ENCODE measurements at regions not wholly inside any gene's neighbourhood (a gene's known extent, or its start where the extent isn't known, plus 50 kb on each side); places are given as distances from the start of the nearest gene placed in this dataset.
"Not testable (repeated sequence)": the region's sequence is repeated elsewhere in the genome, so short reads cannot be mapped to it uniquely, and the experiment has no call there.

DNA sequence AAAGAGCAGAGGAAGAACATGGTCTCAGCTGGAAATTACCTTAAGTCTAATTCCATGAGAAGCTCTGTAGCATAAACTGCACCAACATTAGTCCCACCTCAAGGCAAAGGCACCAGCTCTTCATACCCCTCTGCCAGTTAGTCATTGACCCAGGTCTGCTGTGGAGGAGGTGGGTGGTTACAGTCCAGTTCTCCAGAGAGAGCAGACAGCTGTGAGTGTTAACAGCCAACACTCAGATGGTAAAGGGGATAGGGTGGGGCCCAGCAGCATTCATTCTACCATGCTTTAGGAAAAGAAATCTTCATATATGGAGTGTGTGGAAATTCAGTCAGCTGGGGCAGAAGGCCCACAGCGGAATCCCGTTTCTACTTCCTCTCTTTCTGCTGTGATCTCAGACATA, 159.7 kb upstream of the FBXO11 start:
- no peak for DNase-seq
- TF ChIP-seq GATA1 (IDR thresholded peaks at IDR 0.05; ENCODE audit: low read depth, low read length) (no peak), POLR2A (IDR thresholded peaks at IDR 0.05; ENCODE audit: low read length) (no peak)

- DNase-seq = no peak
- TF ChIP-seq POLR2A (IDR thresholded peaks at IDR 0.05; ENCODE audit: low read length) (no peak), GATA1 (IDR thresholded peaks at IDR 0.05; ENCODE audit: low read depth, low read length) (no peak)
Observed at GRCh38 chr2:48069769-48070168, 163.5 kb upstream of the FBXO11 start.

DNA sequence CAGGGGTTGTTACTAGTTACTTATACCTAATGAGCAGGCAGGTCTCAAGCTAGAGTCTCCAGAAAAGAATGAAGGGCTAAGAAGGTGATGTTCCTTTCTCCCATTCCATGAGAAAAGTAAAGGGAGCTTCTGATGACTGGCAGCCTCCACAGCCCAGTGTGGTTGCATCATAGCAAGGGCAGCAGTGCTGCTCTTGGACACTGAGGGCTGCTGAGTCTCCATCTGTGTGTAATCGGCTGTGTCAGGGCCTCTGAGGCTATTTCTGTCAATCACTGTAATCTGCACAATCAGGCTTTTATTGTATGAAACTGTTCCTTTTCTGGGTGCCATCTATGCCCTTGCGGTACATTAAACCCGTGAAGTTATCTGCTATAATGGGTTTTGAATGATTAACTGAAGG, 164.1 kb upstream of the FBXO11 start:
- no peak for DNase-seq

DNA sequence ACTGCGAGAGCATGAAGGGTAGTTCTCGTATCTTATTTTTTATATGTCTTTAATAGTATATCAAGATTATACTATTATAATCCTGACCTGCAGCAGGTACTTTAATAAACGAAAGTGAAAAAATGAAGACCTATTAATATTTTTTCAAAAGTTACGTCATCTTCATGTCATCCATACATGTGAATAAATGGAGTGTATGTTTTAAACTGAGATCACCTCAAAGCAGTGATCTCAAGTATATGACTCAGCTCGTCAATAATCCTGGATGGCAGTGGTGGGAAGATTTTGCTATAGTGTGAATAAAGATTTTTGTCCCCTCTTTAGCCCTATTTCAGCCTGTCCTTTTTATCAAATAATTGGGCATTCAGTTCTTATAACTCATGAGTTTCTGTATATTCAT, 166.3 kb upstream of the FBXO11 start:
- no peak for TF ChIP-seq GATA1 (IDR thresholded peaks at IDR 0.05; ENCODE audit: low read depth, low read length)
- no peak for TF ChIP-seq POLR2A (IDR thresholded peaks at IDR 0.05; ENCODE audit: low read length)
- no peak for DNase-seq

More for the DNA sequence above, 164.1 kb upstream of the FBXO11 start:
- no peak for TF ChIP-seq GATA1 (IDR thresholded peaks at IDR 0.05; ENCODE audit: low read depth, low read length)
- no peak for TF ChIP-seq POLR2A (IDR thresholded peaks at IDR 0.05; ENCODE audit: low read length)

DNA sequence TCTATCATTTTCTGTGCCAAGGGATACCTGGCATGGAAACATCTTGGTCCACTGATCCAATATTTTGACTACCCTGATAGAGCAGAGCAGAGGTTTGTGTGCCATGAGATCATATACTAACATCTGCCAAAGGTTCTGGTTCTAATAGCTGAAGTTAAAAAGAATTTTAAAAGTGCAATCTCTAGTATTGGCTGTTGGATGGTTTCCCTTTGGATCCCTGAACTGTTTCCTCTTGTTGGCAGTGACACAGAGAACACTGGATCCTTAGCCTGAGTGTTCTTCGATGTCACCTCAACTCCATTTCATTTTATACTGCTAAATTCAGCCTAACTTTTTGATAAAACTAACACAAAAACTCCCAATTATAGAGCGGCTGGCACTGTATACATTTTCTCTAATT, 169.3 kb upstream of the FBXO11 start:
- no peak for DNase-seq
- TF ChIP-seq GATA1 (IDR thresholded peaks at IDR 0.05; ENCODE audit: low read depth, low read length) = no peak
- no peak for TF ChIP-seq POLR2A (IDR thresholded peaks at IDR 0.05; ENCODE audit: low read length)

DNA sequence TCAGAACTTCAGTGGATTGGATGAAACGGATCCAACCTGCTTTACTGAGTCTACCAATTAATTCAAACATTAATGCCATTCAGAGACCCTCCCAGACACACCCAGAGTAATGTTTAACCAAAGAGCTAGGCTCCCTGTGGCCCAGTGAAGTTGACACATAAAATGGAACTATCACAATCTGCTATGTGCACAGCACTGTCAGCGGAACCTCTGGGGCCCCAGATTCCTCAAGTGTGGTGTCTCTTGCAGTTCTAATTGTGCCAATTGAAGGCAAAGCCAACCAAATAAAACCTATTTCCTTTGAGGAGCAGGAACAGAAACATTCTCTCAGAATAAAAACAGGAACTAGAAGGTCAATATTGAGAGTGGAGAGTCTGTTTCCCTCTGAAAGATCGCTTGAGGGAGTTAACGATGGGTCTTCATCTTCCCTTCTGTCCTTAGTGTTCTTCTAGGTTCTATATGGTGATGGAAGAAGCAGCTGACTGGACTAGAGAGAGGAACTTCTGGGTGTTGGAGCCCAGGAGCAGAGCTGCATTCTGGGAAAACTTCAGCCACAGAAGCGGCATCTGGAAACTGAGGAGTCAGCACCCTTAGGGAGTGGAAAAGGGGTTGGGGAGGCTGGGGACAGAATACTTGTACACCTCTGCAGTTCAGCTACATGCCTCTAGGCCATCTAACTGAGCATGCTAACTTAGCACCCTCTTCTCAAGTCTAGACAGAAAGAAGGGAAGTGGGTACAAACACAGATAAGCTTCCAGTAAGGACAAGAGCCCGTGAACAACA, 174.4 kb upstream of the FBXO11 start:
- no peak for TF ChIP-seq GATA1 (IDR thresholded peaks at IDR 0.05; ENCODE audit: low read depth, low read length)
- no peak for TF ChIP-seq POLR2A (IDR thresholded peaks at IDR 0.05; ENCODE audit: low read length)
- DNase-seq = no peak

DNA sequence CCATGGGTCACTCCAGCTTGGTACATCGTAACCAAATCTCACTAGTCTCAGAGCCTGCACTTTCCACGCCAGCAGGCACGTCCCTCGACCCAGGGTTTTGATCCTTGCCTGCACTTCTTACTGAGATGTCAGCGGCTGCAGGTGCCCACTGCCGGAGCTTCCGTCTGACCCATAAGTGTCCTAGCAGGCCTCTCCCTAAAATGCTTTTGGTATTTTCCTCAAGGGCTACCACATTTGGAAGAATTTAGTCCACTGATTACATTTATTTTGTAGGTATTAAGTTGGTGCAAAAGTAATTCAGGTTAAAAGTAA, 175.0 kb upstream of the FBXO11 start:
- TF ChIP-seq POLR2A (IDR thresholded peaks at IDR 0.05; ENCODE audit: low read length) = no peak
- TF ChIP-seq GATA1 (IDR thresholded peaks at IDR 0.05; ENCODE audit: low read depth, low read length) = no peak
- no peak for DNase-seq

- TF ChIP-seq POLR2A (IDR thresholded peaks at IDR 0.05; ENCODE audit: low read length) = no peak
- no peak for TF ChIP-seq GATA1 (IDR thresholded peaks at IDR 0.05; ENCODE audit: low read depth, low read length)
Observed at GRCh38 chr2:48085888-48086287, 179.6 kb upstream of the FBXO11 start.

DNA sequence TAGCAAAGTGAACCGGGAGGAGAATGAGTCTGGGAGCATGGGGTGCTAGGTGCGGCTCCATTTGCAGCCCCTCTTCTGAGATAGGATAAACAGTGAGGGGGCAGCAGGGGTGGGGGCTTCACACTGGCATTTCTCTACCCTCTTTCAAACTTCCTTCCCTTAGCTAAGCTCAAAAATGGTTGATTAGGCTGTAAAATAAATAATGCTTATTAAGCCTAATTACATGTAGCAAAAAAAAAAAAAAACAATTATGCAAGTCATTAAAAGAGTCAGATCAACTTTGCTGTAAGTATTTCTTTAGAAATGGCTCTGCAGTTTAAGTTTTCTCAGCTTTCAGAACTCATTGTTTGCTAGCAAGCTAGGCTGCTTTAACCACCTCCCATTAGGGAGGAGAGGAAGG, 182.7 kb upstream of the FBXO11 start:
- TF ChIP-seq GATA1 (IDR thresholded peaks at IDR 0.05; ENCODE audit: low read depth, low read length) (no peak), POLR2A (IDR thresholded peaks at IDR 0.05; ENCODE audit: low read length) (no peak)

More at GRCh38 chr2:48085888-48086287, 179.6 kb upstream of the FBXO11 start:
- DNase-seq = no peak

GRCh38 chr2:48089644-48090043, 183.3 kb upstream of the FBXO11 start:
- TF ChIP-seq GATA1 (IDR thresholded peaks at IDR 0.05; ENCODE audit: low read depth, low read length) (no peak), POLR2A (IDR thresholded peaks at IDR 0.05; ENCODE audit: low read length) (no peak)
- no peak for DNase-seq

More for the DNA sequence above, 182.7 kb upstream of the FBXO11 start:
- no peak for DNase-seq

DNA sequence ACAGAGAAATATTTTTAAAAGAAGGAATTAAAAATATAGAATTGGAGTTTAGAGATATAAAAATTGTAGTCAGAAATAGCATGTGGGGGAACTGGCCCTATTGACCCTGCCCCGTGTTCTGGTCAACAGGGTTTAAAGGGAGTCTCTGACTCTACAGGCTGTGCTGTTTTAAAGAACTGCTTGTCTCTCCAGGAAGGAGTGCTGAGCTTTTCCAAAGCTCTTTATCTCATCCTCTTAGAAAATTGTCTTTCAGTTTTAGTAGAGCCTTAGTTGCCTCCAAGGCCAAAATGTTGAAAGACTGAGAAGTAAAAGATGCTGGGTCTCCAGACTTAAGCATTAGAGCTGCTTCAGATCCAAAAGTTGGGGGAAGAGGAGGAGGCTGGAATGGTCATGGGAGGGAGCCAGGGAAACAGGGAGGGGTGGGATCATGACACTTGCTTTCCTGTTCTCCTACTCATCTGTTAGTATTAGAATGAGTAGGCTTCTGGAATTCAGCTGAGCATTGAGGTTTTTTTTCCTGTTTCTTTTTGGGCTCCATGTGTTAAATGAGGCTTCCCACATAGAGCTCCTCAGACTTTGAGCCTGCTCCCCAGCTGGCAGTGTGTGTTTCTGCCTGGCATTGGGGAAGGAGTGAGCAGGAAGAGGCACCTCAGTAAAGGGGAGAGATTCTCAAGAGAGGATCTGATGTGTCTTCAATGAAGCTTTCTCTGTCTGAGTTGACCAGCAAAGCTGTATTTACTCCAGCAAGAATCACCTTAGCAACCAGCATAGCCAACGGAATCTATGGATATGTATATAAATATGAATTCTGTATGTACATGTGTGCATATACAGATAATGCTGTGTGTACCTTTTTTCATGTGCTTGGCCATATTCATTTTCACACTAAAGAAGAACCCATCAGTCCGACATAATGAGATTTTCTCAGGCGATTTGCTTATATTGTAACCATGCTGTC, 186.8 kb upstream of the FBXO11 start:
- TF ChIP-seq GATA1 (IDR thresholded peaks at IDR 0.05; ENCODE audit: low read depth, low read length) = no peak
- no peak for TF ChIP-seq POLR2A (IDR thresholded peaks at IDR 0.05; ENCODE audit: low read length)
- no peak for DNase-seq

DNA sequence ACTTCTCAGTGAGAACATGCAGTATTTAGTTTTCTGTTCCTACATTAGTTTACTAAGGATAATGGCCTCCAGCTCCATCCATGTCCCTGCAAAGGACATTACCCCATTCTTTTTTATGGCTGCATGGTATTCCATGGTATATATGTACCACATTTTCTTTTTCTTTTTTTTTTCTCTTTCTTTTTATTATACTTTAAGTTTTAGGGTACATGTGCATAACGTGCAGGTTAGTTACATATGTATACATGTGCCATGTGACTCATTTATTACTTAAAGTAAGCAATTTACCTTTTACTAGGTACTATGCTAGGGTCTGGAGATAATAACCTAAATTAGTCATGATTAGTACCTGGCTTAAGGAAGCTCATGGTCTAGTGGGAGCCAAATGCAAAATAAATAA, 190.5 kb upstream of the FBXO11 start:
- DNase-seq = not testable (repeated sequence)

DNA sequence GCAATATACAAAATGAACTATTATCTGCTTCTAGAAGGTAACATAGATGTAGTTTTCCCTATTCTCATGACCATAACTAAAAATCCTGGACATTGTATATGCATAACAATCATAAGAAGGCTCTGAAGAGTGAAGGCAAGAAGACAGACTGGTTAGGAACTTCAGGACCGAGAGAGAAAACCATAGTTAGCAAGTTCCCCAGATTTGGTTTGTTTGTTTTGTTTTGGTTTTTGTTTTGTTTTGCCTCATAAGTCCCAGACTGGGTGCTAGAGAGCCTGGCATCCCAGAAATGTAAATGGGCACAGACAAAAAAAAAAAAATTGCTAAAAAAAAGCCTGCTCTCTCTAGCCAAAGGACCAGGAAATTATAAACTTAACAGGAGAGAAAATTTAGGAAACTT, 192.2 kb upstream of the FBXO11 start:
- TF ChIP-seq POLR2A (IDR thresholded peaks at IDR 0.05; ENCODE audit: low read length) (no peak), GATA1 (IDR thresholded peaks at IDR 0.05; ENCODE audit: low read depth, low read length) (no peak)
- no peak for DNase-seq

- TF ChIP-seq GATA1 (IDR thresholded peaks at IDR 0.05; ENCODE audit: low read depth, low read length) = no peak
- no peak for TF ChIP-seq POLR2A (IDR thresholded peaks at IDR 0.05; ENCODE audit: low read length)
- DNase-seq = no peak
Observed at GRCh38 chr2:48104418-48104817, 198.1 kb upstream of the FBXO11 start.

DNA sequence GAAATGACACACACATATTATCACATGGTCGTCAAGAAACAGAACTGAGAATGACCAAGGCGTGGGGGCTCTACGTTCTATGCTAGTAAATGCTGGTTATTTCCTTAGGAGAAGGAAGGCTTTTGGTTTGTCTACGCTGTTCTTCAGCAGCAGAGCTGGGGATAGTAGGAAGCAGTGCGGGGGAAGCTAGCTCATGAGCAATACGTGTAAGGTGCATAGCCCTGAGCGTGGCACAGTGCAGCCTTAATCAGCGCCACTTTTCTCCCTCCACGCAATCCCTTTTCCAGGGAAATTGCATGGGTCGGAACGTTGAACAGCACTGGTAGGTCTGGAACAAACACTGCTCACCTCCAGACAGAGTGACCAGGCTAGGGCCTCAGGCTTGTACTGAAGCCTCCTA, 199.6 kb upstream of the FBXO11 start:
- TF ChIP-seq GATA1 (IDR thresholded peaks at IDR 0.05; ENCODE audit: low read depth, low read length) (no peak), POLR2A (IDR thresholded peaks at IDR 0.05; ENCODE audit: low read length) (no peak)
- no peak for DNase-seq
